Mucosa of descending colon (tissue), 3 donors: ENCODE measurements at regions not wholly inside any gene's neighbourhood (a gene's known extent, or its start where the extent isn't known, plus 50 kb on each side); places are given as distances from the start of the nearest gene placed in this dataset.

Source experiments
- ATAC-seq: fragments of 200-7000 bp; cut with Tn5 transposase; one replicate; pipeline ENCODE4 v1.9.1; 2020; ENCODE audit warnings: mild to moderate bottlenecking, moderate library complexity
- DNase-seq, 3 donors: peaks; one replicate each; pipeline ENCODE4 v3.0.0-alpha.2; 2020
- H3K36me3 ChIP-seq: fragments of 200-600 bp; one replicate; pipeline ENCODE4 v1.8.0; 2021; ENCODE audit warnings: low read depth, mild to moderate bottlenecking
- H3K4me1 ChIP-seq: fragments of 200-600 bp; one replicate; pipeline ENCODE4 v1.8.0; 2021; ENCODE audit warnings: low read depth, mild to moderate bottlenecking
- H3K4me3 ChIP-seq: fragments of 200-600 bp; one replicate; pipeline ENCODE4 v1.8.0; 2021; ENCODE audit warnings: mild to moderate bottlenecking
- H3K9me3 ChIP-seq: fragments of 200-600 bp; one replicate; pipeline ENCODE4 v1.8.0; 2021; ENCODE audit warnings: mild to moderate bottlenecking
- intact Hi-C, 2 donors: fragments of 100-400 bp; cut with DNase I in 1 of 2; cut with micrococcal nuclease in 1 of 2; formaldehyde crosslinking; loops; one replicate each; pipeline versions ENCODE4 v1.11.0 to v1.11.1; 2022; cut with DNase I, micrococcal nuclease
- TF ChIP-seq, protein P1 (sequence below): fragments of 200-600 bp; IDR thresholded peaks from one replicate; pipeline ENCODE4 v1.8.0; 2022; ENCODE audit warnings: antibody characterized with exemption, mild to moderate bottlenecking
- donor health status: DM: no; HTN: no; CAD: no; lungs with moderate emphysema.
- donor health status: DM: no; HTN: no; CAD: no.
- donor health status: DM: no; HTN: yes; CAD: no.

DNA sequence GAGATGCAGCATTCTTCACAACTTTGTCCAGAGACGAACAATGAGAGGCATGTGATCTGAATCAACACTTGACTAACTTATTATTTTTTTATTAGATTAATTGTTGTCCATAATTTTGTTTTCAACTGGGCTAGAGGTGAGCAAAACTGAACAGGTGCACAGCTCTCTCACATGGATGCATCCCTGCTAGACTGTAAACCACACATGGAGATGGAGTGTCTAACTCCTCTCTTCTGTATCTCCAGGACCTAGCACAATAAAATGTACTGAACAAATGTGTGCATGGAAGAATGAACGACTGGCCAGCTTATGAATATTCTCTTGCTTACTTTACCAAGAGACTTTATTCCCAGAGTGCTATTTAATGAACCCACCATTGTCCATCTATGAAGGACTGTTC is 627.7 kb downstream of the LIG4 start:
- no peak for DNase-seq
- TF ChIP-seq, protein P1, sequence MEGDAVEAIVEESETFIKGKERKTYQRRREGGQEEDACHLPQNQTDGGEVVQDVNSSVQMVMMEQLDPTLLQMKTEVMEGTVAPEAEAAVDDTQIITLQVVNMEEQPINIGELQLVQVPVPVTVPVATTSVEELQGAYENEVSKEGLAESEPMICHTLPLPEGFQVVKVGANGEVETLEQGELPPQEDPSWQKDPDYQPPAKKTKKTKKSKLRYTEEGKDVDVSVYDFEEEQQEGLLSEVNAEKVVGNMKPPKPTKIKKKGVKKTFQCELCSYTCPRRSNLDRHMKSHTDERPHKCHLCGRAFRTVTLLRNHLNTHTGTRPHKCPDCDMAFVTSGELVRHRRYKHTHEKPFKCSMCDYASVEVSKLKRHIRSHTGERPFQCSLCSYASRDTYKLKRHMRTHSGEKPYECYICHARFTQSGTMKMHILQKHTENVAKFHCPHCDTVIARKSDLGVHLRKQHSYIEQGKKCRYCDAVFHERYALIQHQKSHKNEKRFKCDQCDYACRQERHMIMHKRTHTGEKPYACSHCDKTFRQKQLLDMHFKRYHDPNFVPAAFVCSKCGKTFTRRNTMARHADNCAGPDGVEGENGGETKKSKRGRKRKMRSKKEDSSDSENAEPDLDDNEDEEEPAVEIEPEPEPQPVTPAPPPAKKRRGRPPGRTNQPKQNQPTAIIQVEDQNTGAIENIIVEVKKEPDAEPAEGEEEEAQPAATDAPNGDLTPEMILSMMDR = no peak
- intact Hi-C loops = no loop called here

DNA sequence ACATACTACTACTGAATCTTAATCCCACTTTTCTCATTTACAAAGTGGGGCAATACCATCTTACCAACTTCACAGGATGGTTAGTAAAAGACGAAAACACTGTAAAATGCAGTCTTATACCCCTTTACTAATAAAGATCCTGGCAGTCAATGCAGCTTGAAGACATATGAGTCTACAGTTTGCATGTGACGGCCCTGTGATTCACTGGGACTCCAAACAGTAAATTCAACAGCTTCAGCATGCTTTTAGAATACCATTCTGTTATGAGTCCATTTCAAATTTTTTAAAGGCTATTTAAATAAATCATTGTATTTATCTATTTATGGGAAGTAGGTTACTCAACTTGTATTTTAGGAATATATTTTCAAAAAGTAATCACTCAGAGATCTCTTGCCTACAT is 629.1 kb downstream of the LIG4 start:
- TF ChIP-seq, protein P1 = no peak
- intact Hi-C loops = no loop called here
- Histone ChIP-seq H3K36me3 (no peaks in the 10 kb centered on the region), H3K9me3 (no peaks in the 10 kb centered on the region), H3K4me1 (no peaks in the 10 kb centered on the region), H3K4me3 (no peak overlapping the region)
- DNase-seq (no peak), ATAC-seq (no peak)

More for the DNA sequence above, 627.7 kb downstream of the LIG4 start:
- Histone ChIP-seq H3K4me3 (no peak overlapping the region), H3K36me3 (no peaks in the 10 kb centered on the region), H3K4me1 (no peaks in the 10 kb centered on the region), H3K9me3 (no peaks in the 10 kb centered on the region)
- ATAC-seq = no peak

DNA sequence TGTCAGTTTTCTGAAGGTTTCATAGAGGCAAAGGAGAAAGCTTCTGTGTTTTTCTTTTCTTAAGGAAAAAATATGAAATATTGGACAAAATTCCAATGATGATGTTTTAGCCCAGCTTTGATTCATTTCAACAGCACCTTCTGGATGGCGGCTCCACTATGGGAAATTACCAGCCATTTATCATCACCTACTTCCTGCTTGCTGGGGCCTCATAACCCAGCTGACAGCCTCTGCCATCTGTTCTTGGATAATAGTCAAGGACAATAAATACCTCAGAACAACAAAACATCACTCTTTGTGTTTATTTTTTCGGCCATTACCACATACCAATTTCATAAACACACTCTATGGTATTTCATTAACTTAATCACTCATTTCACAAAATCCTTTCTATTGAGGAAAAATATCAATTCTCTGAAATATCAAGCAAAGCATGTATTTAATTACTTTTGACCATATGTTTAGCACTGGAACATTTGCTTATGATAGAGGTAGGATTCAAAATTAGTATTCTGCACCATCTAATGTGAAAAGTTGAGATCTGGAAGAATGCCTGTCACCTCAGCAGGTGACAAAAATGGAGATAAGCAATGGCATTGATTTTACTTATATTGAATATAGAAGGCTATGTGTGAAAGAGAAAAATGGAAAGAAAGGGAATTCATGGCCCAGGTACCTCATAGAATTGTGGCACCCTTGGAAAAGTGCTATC is 629.7 kb downstream of the LIG4 start:
- DNase-seq = no peak
- Histone ChIP-seq H3K4me3 (no peak overlapping the region), H3K36me3 (no peaks in the 10 kb centered on the region), H3K4me1 (no peaks in the 10 kb centered on the region), H3K9me3 (no peaks in the 10 kb centered on the region)
- TF ChIP-seq, protein P1 = no peak
- no peak for ATAC-seq
- intact Hi-C loops = no loop called here

DNA sequence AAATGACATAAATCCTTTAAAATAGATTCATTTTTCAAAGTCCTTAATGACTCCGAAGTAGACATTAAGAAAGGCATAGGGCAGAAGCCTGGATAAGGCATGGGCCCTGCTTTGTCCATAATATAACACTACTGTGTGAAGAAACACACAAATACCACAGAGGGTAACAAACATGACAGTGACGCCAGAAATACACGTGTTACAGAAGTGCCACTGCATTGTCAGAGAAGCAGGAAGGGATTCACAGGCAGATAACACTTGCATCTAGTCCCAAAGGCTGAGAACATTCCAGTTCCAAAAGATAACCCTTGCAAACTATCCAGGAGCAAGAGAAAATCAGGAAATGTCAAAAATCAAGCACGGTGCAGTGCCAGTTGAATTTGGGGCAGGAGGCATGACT is 633.2 kb downstream of the LIG4 start:
- ATAC-seq = no peak
- no peaks in the 10 kb centered on the region for H3K9me3 ChIP-seq

DNA sequence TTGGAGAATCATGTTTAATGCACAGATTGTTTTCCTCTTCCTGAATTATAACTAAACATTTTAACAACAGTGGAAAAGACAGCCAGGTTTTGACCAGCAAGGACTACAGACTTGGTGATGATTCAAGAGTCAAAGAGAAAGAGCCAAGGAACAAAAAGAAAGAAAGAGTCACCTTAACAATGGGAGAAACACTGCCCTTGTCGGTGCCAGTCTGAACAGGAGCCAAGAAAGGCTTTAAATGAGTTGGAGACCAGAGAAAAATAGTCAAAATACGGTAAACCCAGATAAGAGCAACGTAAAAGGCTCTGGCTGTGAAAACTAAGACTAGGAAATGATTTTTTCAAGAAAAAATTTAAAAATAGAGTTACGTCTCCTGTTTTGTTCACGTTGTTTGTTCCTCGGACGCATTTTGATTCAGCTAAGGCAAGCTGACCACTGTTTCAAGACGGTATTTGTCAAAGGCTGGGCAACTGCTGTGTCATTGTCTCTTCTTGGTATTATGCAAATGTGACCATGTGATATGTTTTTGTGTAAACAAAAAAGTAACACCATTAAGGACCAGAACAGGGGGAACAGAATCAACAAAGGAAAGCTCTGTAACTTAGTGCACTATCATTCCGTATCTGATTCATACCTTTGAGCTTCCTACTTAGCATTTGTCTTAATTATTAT is 634.5 kb downstream of the LIG4 start:
- no peaks in the 10 kb centered on the region for H3K36me3 ChIP-seq
- no peaks in the 10 kb centered on the region for H3K9me3 ChIP-seq
- no peak overlapping the region for H3K4me3 ChIP-seq
- ATAC-seq (no peak), DNase-seq (no peak)
- no peaks in the 10 kb centered on the region for H3K4me1 ChIP-seq
- TF ChIP-seq, protein P1 = no peak
- intact Hi-C loops = no loop called here

More for the DNA sequence above, 633.2 kb downstream of the LIG4 start:
- Histone ChIP-seq H3K4me3 (no peak overlapping the region), H3K4me1 (no peaks in the 10 kb centered on the region), H3K36me3 (no peaks in the 10 kb centered on the region)
- intact Hi-C loops = no loop called here
- no peak for DNase-seq
- TF ChIP-seq, protein P1 = no peak
